Chondrocyte (in vitro differentiated cells): ENCODE measurements at regions not wholly inside any gene's neighbourhood (a gene's known extent, or its start where the extent isn't known, plus 50 kb on each side); places are given as distances from the start of the nearest gene placed in this dataset.

Experiments
- DNase-seq: peaks from one replicate; pipeline ENCODE4 v3.0.0; 2021; ENCODE audit warnings: mixed read lengths, low spot score
- H3K27ac Mint-ChIP-seq: one replicate; pipeline ENCODE4 v1.8.0; 2021; ENCODE audit warnings: mild to moderate bottlenecking, moderate library complexity, mixed read lengths; ENCODE audit not compliant: unreplicated experiment
- H3K27me3 Mint-ChIP-seq: 2 replicates; pipeline ENCODE4 v1.8.0; 2021; ENCODE audit warnings: low read depth, mixed read lengths
- H3K36me3 Mint-ChIP-seq: 2 replicates; pipeline ENCODE4 v1.8.0; 2021; ENCODE audit warnings: low read depth, mixed read lengths
- H3K4me1 Mint-ChIP-seq: 2 replicates; pipeline ENCODE4 v1.8.0; 2021; ENCODE audit warnings: low read depth, mild to moderate bottlenecking, mixed read lengths
- H3K4me3 Mint-ChIP-seq: one replicate; pipeline ENCODE4 v1.8.0; 2021; ENCODE audit warnings: mild to moderate bottlenecking, moderate library complexity, mixed read lengths; ENCODE audit not compliant: unreplicated experiment
- H3K9me3 Mint-ChIP-seq: 2 replicates; pipeline ENCODE4 v1.8.0; 2021; ENCODE audit warnings: low read depth, mixed read lengths
- TF ChIP-seq, protein P1 (sequence below): fragments of 200-600 bp; sonication (generic); IDR thresholded peaks from 2 replicates; pipeline ENCODE4 v1.5.0; 2021; ENCODE audit warnings: antibody characterized with exemption, mild to moderate bottlenecking, moderate library complexity

DNA sequence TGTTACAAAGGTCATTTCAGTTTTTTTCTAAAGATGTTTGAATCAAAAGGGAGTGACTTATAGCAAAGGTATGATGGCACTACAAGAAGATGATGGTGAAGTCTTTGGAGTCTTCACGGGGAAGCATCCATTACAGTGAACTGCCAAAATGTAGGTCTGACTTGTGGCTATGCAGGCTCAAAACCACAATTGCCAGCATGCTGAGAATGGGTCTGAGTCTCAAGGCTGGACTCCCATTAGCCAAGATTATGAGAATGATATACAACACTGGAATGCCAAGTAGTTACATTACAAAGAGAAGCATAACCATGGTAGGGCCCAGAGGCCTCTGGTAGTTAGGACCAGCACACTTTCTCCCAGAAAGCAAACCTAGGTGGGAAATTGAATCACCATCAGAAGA is 194.2 kb downstream of the MTHFS start:
- no peaks in the 10 kb centered on the region for H3K36me3 Mint-ChIP-seq
- no peak overlapping the region for H3K27ac Mint-ChIP-seq
- DNase-seq = no peak
- TF ChIP-seq, protein P1, sequence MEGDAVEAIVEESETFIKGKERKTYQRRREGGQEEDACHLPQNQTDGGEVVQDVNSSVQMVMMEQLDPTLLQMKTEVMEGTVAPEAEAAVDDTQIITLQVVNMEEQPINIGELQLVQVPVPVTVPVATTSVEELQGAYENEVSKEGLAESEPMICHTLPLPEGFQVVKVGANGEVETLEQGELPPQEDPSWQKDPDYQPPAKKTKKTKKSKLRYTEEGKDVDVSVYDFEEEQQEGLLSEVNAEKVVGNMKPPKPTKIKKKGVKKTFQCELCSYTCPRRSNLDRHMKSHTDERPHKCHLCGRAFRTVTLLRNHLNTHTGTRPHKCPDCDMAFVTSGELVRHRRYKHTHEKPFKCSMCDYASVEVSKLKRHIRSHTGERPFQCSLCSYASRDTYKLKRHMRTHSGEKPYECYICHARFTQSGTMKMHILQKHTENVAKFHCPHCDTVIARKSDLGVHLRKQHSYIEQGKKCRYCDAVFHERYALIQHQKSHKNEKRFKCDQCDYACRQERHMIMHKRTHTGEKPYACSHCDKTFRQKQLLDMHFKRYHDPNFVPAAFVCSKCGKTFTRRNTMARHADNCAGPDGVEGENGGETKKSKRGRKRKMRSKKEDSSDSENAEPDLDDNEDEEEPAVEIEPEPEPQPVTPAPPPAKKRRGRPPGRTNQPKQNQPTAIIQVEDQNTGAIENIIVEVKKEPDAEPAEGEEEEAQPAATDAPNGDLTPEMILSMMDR = no peak
- H3K27me3 Mint-ChIP-seq = peaks cover 29% of the 10 kb centered on the region
- H3K4me1 Mint-ChIP-seq = no peaks in the 10 kb centered on the region
- H3K4me3 Mint-ChIP-seq = no peak overlapping the region
- peaks cover 12% of the 10 kb centered on the region for H3K9me3 Mint-ChIP-seq

DNA sequence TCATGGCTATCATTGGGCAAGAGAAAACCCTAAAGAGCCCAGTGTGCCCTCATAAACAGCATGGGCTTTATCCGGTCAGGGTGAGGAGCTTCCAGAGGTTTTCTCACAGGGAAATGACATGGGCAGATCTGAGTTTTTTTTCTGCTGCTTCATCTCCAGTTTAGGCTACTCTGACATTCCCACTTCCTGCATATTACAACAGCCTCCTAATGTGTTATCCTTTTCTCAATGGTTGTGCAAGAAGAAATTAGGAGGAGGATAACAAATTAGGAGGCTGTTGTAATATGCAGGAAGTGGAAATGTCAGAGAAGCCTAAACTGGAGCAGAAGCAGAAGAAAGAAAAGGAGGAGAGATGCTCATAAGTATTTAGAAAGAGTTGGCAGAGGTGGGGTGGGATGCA is 175.6 kb downstream of the MTHFS start:
- H3K4me3 Mint-ChIP-seq = no peak overlapping the region
- no peaks in the 10 kb centered on the region for H3K36me3 Mint-ChIP-seq
- peaks cover 15% of the 10 kb centered on the region for H3K27me3 Mint-ChIP-seq
- H3K27ac Mint-ChIP-seq = no peak overlapping the region
- H3K4me1 Mint-ChIP-seq = peaks cover 4% of the 10 kb centered on the region
- H3K9me3 Mint-ChIP-seq = peaks cover 6% of the 10 kb centered on the region
- no peak for DNase-seq
- TF ChIP-seq, protein P1 = no peak

DNA sequence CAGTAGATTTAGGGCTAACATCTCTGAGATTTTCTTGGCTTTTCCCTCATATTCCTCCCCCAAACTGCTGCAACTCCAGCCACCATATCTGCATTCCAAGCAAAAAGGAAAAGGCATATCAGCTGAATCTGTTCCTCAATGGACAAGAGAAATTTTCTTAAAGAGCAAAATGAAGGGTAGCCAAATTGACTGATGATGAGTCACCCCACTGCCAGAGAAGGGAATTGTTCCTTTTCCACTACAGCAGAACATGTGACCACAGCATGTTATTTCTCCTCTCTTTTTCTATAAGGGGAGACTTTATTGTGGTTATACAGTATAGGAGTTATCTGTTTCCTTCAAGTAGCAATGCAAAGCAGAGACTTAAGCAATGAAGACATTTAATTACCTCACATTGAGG is 172.5 kb downstream of the MTHFS start:
- no peak overlapping the region for H3K4me3 Mint-ChIP-seq
- H3K27me3 Mint-ChIP-seq = peaks cover 20% of the 10 kb centered on the region
- H3K27ac Mint-ChIP-seq = no peak overlapping the region
- TF ChIP-seq, protein P1 = no peak
- no peaks in the 10 kb centered on the region for H3K36me3 Mint-ChIP-seq
- DNase-seq = no peak
- H3K4me1 Mint-ChIP-seq = peaks cover 4% of the 10 kb centered on the region
- H3K9me3 Mint-ChIP-seq = peaks cover 6% of the 10 kb centered on the region

DNA sequence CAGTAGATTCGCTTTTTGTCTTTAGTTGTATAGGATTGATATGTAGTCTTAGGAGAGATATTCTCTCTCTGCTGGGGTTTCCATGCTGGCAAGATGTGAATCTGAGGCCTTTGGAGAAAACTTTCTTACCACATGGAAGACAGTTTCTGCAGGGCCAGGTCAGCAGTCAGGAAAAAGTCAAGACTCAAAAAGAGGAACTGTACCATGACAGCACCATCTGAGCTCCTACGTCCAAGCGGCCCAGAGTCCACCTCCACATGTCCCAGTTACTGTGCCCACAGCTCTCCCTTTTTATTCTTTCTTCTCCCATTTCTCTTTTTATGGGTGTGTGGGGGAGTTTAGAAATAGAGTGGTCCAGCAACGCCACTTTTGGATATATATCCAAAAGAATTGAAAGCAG is 172.0 kb downstream of the MTHFS start:
- H3K4me3 Mint-ChIP-seq = no peak overlapping the region
- H3K36me3 Mint-ChIP-seq = no peaks in the 10 kb centered on the region
- H3K27ac Mint-ChIP-seq = no peak overlapping the region
- H3K4me1 Mint-ChIP-seq = peaks cover 4% of the 10 kb centered on the region
- H3K27me3 Mint-ChIP-seq = peaks cover 24% of the 10 kb centered on the region
- no peak for DNase-seq
- peaks cover 6% of the 10 kb centered on the region for H3K9me3 Mint-ChIP-seq
- TF ChIP-seq, protein P1 = no peak

DNA sequence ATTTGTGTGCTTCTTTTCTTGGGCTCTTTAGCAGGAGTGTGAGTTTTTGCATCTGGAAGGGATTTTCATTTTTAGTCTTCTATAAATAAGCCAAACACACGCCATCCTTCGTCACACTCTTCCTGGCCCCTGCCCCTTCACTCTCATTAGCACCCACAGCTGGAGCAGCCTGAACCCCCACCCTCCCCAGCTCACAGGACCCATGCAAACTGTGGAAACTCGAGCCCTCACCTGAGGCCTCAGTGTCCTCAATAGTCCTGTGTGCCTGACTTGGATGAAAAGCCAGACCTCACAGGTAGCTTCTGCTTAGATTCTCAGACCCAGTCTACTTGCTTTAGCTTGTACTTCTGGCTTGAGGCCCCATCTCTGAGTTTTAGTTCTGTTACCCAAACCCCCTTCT is 167.9 kb downstream of the MTHFS start:
- TF ChIP-seq, protein P1 = no peak
- Mint-ChIP-seq H3K27me3 (peaks cover 23% of the 10 kb centered on the region), H3K4me3 (no peak overlapping the region), H3K4me1 (peaks cover 4% of the 10 kb centered on the region), H3K9me3 (peaks cover 2% of the 10 kb centered on the region), H3K27ac (no peak overlapping the region), H3K36me3 (no peaks in the 10 kb centered on the region)
- DNase-seq = no peak
